ENCODE measurements at regions not wholly inside any gene's neighbourhood (a gene's known extent, or its start where the extent isn't known, plus 50 kb on each side); places are given as distances from the start of the nearest gene placed in this dataset.

DNA sequence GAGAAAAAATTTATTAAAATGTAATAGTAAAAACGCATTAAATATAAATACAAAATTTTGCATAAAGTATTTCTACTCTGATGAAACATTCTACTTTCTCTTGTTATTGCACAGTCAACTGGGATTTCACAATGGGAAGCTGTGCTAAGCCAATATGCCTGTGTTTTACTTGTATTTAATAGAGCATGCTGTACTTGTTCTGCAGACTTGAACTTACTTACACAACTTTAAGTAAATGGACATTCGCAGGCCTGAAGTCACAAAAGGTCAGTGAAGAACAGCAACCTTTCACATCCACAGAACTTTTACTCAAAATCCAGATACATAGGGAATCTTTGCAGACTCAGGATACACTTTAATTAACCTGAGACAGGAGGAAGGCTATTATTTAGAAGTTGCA lies 409.5 kb downstream of the BTBD3 start:
- no peak for TF ChIP-seq EZH2 (IDR thresholded peaks at IDR 0.05; ENCODE audit: low read length)
- TF ChIP-seq, protein P1, sequence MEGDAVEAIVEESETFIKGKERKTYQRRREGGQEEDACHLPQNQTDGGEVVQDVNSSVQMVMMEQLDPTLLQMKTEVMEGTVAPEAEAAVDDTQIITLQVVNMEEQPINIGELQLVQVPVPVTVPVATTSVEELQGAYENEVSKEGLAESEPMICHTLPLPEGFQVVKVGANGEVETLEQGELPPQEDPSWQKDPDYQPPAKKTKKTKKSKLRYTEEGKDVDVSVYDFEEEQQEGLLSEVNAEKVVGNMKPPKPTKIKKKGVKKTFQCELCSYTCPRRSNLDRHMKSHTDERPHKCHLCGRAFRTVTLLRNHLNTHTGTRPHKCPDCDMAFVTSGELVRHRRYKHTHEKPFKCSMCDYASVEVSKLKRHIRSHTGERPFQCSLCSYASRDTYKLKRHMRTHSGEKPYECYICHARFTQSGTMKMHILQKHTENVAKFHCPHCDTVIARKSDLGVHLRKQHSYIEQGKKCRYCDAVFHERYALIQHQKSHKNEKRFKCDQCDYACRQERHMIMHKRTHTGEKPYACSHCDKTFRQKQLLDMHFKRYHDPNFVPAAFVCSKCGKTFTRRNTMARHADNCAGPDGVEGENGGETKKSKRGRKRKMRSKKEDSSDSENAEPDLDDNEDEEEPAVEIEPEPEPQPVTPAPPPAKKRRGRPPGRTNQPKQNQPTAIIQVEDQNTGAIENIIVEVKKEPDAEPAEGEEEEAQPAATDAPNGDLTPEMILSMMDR (optimal IDR thresholded peaks at IDR 0.05 in 1 of 3, IDR thresholded peaks at IDR 0.05 in 1 of 3, conservative IDR thresholded peaks at IDR 0.05 in 1 of 3; ENCODE audit: extremely low read depth in 1 of 3, insufficient read depth in 2 of 3, low read length in 3 of 3) = no peak
- no peak for FAIRE-seq
- Histone ChIP-seq H3K79me2 (ENCODE audit: control insufficient read depth, insufficient read depth, low read length) (no peaks in the 10 kb centered on the region), H3K4me3 (ENCODE audit: control insufficient read depth in 2 of 3, extremely low read depth in 1 of 3, insufficient read depth in 2 of 3, low read depth in 1 of 3, low read length in 3 of 3) (no peak overlapping the region), H3K36me3 (ENCODE audit: control insufficient read depth in 2 of 2, extremely low read depth in 1 of 2, insufficient read depth in 2 of 2, low read length in 2 of 2) (no peaks in the 10 kb centered on the region), H3K27ac (ENCODE audit: control insufficient read depth, insufficient read depth, low read length) (no peak overlapping the region), H4K20me1 (ENCODE audit: control insufficient read depth, extremely low read depth, insufficient read depth, low read length) (no peaks in the 10 kb centered on the region), H3K4me1 (ENCODE audit: control insufficient read depth, extremely low read depth, insufficient read depth, low read length) (no peaks in the 10 kb centered on the region), H3K27me3 (ENCODE audit: control insufficient read depth, extremely low read depth, insufficient read depth, low read length) (no peaks in the 10 kb centered on the region), H3K9me1 (ENCODE audit: control insufficient read depth, extremely low read depth, insufficient read depth, low read length) (no peaks in the 10 kb centered on the region), H3K9ac (ENCODE audit: control insufficient read depth, extremely low read depth, insufficient read depth, low read length) (no peak overlapping the region), H3K4me2 (ENCODE audit: control insufficient read depth, extremely low read depth, insufficient read depth, low read depth, low read length) (no peak overlapping the region), H2AFZ (ENCODE audit: control insufficient read depth, low read length) (no peak overlapping the region), H3K9me3 (ENCODE audit: control insufficient read depth, low read depth, low read length) (no peaks in the 10 kb centered on the region)
- dilution Hi-C loops (cut with MboI; ENCODE audit: extremely low pct_ligation_motif_present, low sequenced_read_pairs) = no loop called here
- no peak for DNase-seq (ENCODE audit: low read depth, low spot score)

DNA sequence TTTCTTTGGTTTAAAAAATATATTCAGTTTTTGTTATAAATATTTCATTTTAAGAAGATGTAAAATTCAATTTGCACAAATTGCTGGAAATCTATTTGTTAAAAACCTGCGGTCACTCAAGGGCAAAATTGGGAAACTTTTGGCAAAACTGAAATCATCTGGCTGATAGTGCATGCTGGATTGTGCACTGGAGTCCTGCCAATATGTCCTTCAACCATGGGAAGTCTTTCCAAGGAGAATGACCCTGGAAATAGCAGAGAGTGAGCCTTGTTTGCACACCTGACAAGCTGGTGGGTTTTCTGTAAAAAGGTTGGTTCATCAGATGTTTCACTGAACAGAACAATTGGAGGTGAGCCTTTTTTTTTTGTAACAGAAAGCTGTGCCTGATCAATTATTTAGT lies 413.5 kb downstream of the BTBD3 start:
- FAIRE-seq = no peak
- no peaks in the 10 kb centered on the region for H3K27me3 ChIP-seq (ENCODE audit: control insufficient read depth, extremely low read depth, insufficient read depth, low read length)
- no peaks in the 10 kb centered on the region for H3K36me3 ChIP-seq (ENCODE audit: control insufficient read depth in 2 of 2, extremely low read depth in 1 of 2, insufficient read depth in 2 of 2, low read length in 2 of 2)
- no peak for DNase-seq (ENCODE audit: low read depth, low spot score)
- H3K27ac ChIP-seq (ENCODE audit: control insufficient read depth, insufficient read depth, low read length) = no peak overlapping the region
- H3K4me2 ChIP-seq (ENCODE audit: control insufficient read depth, extremely low read depth, insufficient read depth, low read depth, low read length) = no peak overlapping the region
- no peaks in the 10 kb centered on the region for H3K79me2 ChIP-seq (ENCODE audit: control insufficient read depth, insufficient read depth, low read length)
- H3K4me1 ChIP-seq (ENCODE audit: control insufficient read depth, extremely low read depth, insufficient read depth, low read length) = peaks cover 6% of the 10 kb centered on the region
- TF ChIP-seq, protein P1 (optimal IDR thresholded peaks at IDR 0.05 in 1 of 3, IDR thresholded peaks at IDR 0.05 in 1 of 3, conservative IDR thresholded peaks at IDR 0.05 in 1 of 3; ENCODE audit: extremely low read depth in 1 of 3, insufficient read depth in 2 of 3, low read length in 3 of 3) = no peak
- no peak for TF ChIP-seq EZH2 (IDR thresholded peaks at IDR 0.05; ENCODE audit: low read length)
- H4K20me1 ChIP-seq (ENCODE audit: control insufficient read depth, extremely low read depth, insufficient read depth, low read length) = no peaks in the 10 kb centered on the region
- H3K9ac ChIP-seq (ENCODE audit: control insufficient read depth, extremely low read depth, insufficient read depth, low read length) = no peak overlapping the region
- H2AFZ ChIP-seq (ENCODE audit: control insufficient read depth, low read length) = no peak overlapping the region
- H3K9me3 ChIP-seq (ENCODE audit: control insufficient read depth, low read depth, low read length) = no peaks in the 10 kb centered on the region
- H3K4me3 ChIP-seq (ENCODE audit: control insufficient read depth in 2 of 3, extremely low read depth in 1 of 3, insufficient read depth in 2 of 3, low read depth in 1 of 3, low read length in 3 of 3) = no peak overlapping the region
- dilution Hi-C loops (cut with MboI; ENCODE audit: extremely low pct_ligation_motif_present, low sequenced_read_pairs) = no loop called here
- no peaks in the 10 kb centered on the region for H3K9me1 ChIP-seq (ENCODE audit: control insufficient read depth, extremely low read depth, insufficient read depth, low read length)
